OCI-LY7 (cell line): ENCODE measurements at regions not wholly inside any gene's neighbourhood (a gene's known extent, or its start where the extent isn't known, plus 50 kb on each side); places are given as distances from the start of the nearest gene placed in this dataset.

ENCODE experiments used
- BruUV-seq: library from RNA; stranded (reverse); fragments of 400-500 nt; replicated peaks from 2 replicates; lab custom pipeline; 2021; lab: Mats Ljungman, UMichigan
- CTCF ChIA-PET: fragments of 300-600 bp; sonication (Branson Sonifier 250); formaldehyde crosslinking; loops from one replicate; lab custom pipeline; 2022; ENCODE audit warnings: antibody characterized with exemption; ENCODE audit not compliant: unreplicated experiment; lab: Charles Lee
- POLR2A ChIA-PET: fragments of 300-600 bp; sonication (Branson Sonifier 250); formaldehyde crosslinking; loops from one replicate; lab custom pipeline; 2022; ENCODE audit warnings: antibody characterized with exemption; lab: Charles Lee
- DNase-seq: peaks from one replicate; pipeline ENCODE4 v3.0.0-alpha.2; 2015; ENCODE audit warnings: low spot score
- H2AFZ ChIP-seq: fragments of 200-600 bp; sonication (generic), shearing (Covaris generic); 2 replicates; pipeline ENCODE4 v1.6.1; 2014; ENCODE audit warnings: mild to moderate bottlenecking, antibody characterized with exemption, low read length, moderate library complexity
- H3K27ac ChIP-seq: fragments of 200-600 bp; sonication (generic); 2 replicates; pipeline ENCODE4 v1.5.1; 2014; ENCODE audit warnings: mixed run types, low read depth, mild to moderate bottlenecking, moderate library complexity, low read length, inconsistent platforms; ENCODE audit not compliant: poor library complexity, severe bottlenecking
- H3K36me3 ChIP-seq: fragments of 200-600 bp; sonication (generic); 2 replicates; pipeline ENCODE4 v1.6.1; 2014; ENCODE audit warnings: mild to moderate bottlenecking, antibody characterized with exemption, low read length, moderate library complexity, mixed read lengths; ENCODE audit not compliant: insufficient read depth
- H3K4me1 ChIP-seq: fragments of 200-600 bp; sonication (generic); 2 replicates; pipeline ENCODE4 v1.5.1; 2014; ENCODE audit warnings: mild to moderate bottlenecking, low read length; ENCODE audit not compliant: insufficient read depth, poor library complexity, severe bottlenecking
- H3K4me2 ChIP-seq: fragments of 200-600 bp; sonication (generic); 2 replicates; pipeline ENCODE4 v1.6.1; 2014; ENCODE audit warnings: mild to moderate bottlenecking, low read length
- H3K4me3 ChIP-seq: fragments of 200-600 bp; sonication (generic); 2 replicates; pipeline ENCODE4 v1.5.1; 2014; ENCODE audit warnings: mild to moderate bottlenecking, low read depth, low read length; ENCODE audit not compliant: poor library complexity, severe bottlenecking
- H3K79me2 ChIP-seq: fragments of 200-600 bp; sonication (generic); 2 replicates; pipeline ENCODE4 v1.6.1; 2016; ENCODE audit warnings: low read depth, mild to moderate bottlenecking, low read length, moderate library complexity, mixed read lengths; ENCODE audit not compliant: insufficient read depth
- H3K9me2 ChIP-seq: fragments of 200-600 bp; sonication (generic); 2 replicates; pipeline ENCODE4 v1.6.1; 2016; ENCODE audit warnings: mild to moderate bottlenecking, low read length, mixed read lengths; ENCODE audit not compliant: insufficient read depth
- H3K9me3 ChIP-seq: fragments of 200-600 bp; sonication (generic); 2 replicates; pipeline ENCODE4 v1.6.1; 2014; ENCODE audit warnings: mild to moderate bottlenecking, mixed run types, low read length, mixed read lengths
- H4K20me1 ChIP-seq: fragments of 200-600 bp; sonication (generic); 2 replicates; pipeline ENCODE4 v1.6.1; 2014; ENCODE audit warnings: mild to moderate bottlenecking, antibody characterized with exemption, low read length, moderate library complexity, mixed read lengths; ENCODE audit not compliant: insufficient read depth
- CTCF ChIP-seq: fragments of 200-600 bp; sonication (generic); conservative IDR thresholded peaks from 2 replicates; pipeline ENCODE4 v1.5.1; 2014; ENCODE audit warnings: mild to moderate bottlenecking, antibody characterized with exemption, low read length, moderate library complexity, mixed read lengths
- EZH2phosphoT487 ChIP-seq: fragments of 200-600 bp; sonication (generic); IDR thresholded peaks from 2 replicates; pipeline ENCODE4 v1.6.1; 2018; ENCODE audit warnings: low read depth, borderline replicate concordance, mild to moderate bottlenecking, mixed run types, antibody characterized with exemption, low read length, moderate library complexity, mixed read lengths
- intact Hi-C: fragments of 100-400 bp; cut with micrococcal nuclease; formaldehyde crosslinking; loops from one replicate; pipeline ENCODE4 v1.10.0; 2022; ENCODE audit not compliant: unreplicated experiment

- Histone ChIP-seq H2AFZ (no peak overlapping the region), H3K36me3 (no peaks in the 10 kb centered on the region), H3K4me3 (no peak overlapping the region), H3K79me2 (no peaks in the 10 kb centered on the region), H3K4me2 (no peak overlapping the region), H3K9me2 (no peaks in the 10 kb centered on the region), H3K4me1 (no peaks in the 10 kb centered on the region), H4K20me1 (no peaks in the 10 kb centered on the region), H3K9me3 (no peaks in the 10 kb centered on the region), H3K27ac (no peak overlapping the region)
- TF ChIP-seq EZH2phosphoT487 (no peak), CTCF (no peak)
- intact Hi-C loops, result no loop called here
- CTCF ChIA-PET, result no interaction called here
- BruUV-seq, result no TSS peak
- no peak for DNase-seq
- POLR2A ChIA-PET, result interaction anchor here (0.5 kb wide), 1 partner anchor 22 kb away, joined by 3 read pairs; no protein-coding TSS in a partner anchor
Measured at GRCh38 chr2:67322353-67323001, 74.7 kb upstream of the ETAA1 start.

GRCh38 chr2:67323209-67323991 is 73.7 kb upstream of the ETAA1 start:
- TF ChIP-seq CTCF (no peak), EZH2phosphoT487 (no peak)
- Histone ChIP-seq H3K9me3 (no peaks in the 10 kb centered on the region), H3K9me2 (no peaks in the 10 kb centered on the region), H3K4me3 (no peak overlapping the region), H3K4me1 (no peaks in the 10 kb centered on the region), H3K79me2 (no peaks in the 10 kb centered on the region), H4K20me1 (no peaks in the 10 kb centered on the region), H3K27ac (no peak overlapping the region), H2AFZ (no peak overlapping the region), H3K4me2 (no peak overlapping the region), H3K36me3 (no peaks in the 10 kb centered on the region)
- ChIA-PET CTCF (no interaction called here), POLR2A (no interaction called here)
- intact Hi-C loops, result no loop called here
- BruUV-seq, result no TSS peak
- DNase-seq, result no peak

- Histone ChIP-seq H2AFZ (no peak overlapping the region), H3K27ac (no peak overlapping the region), H3K36me3 (no peaks in the 10 kb centered on the region), H3K4me2 (no peak overlapping the region), H3K4me1 (no peaks in the 10 kb centered on the region), H3K9me3 (no peaks in the 10 kb centered on the region), H4K20me1 (no peaks in the 10 kb centered on the region), H3K4me3 (no peak overlapping the region), H3K9me2 (no peaks in the 10 kb centered on the region), H3K79me2 (no peaks in the 10 kb centered on the region)
- no peak for DNase-seq
- no TSS peak for BruUV-seq
- POLR2A ChIA-PET, result interaction anchor here (0.7 kb wide), 1 partner anchor 39 kb away, joined by 3 read pairs; no protein-coding TSS in a partner anchor
- CTCF ChIA-PET, result no interaction called here
- intact Hi-C loops, result no loop called here
- TF ChIP-seq EZH2phosphoT487 (no peak), CTCF (no peak)
Measured at GRCh38 chr2:67329513-67329912, 67.6 kb upstream of the ETAA1 start.
